GM12892 (cell line): ENCODE measurements at regions not wholly inside any gene's neighbourhood (a gene's known extent, or its start where the extent isn't known, plus 50 kb on each side); places are given as distances from the start of the nearest gene placed in this dataset.
"Not testable (repeated sequence)": the region's sequence is repeated elsewhere in the genome, so short reads cannot be mapped to it uniquely, and the experiment has no call there.

Source experiments
- POLR2A ChIP-seq: IDR thresholded peaks from 2 replicates; pipeline ENCODE4 v1.6.1; 2011; ENCODE audit warnings: low read depth, low read length, control low read depth
- POLR2AphosphoS5 ChIP-seq: IDR thresholded peaks from 2 replicates; pipeline ENCODE4 v1.6.1; 2011; ENCODE audit warnings: low read depth, low read length, control low read depth
- TAF1 ChIP-seq: IDR thresholded peaks from 2 replicates; pipeline ENCODE4 v1.6.1; 2011; ENCODE audit warnings: low read depth, mild to moderate bottlenecking, control low read depth, low read length, borderline replicate concordance

DNA sequence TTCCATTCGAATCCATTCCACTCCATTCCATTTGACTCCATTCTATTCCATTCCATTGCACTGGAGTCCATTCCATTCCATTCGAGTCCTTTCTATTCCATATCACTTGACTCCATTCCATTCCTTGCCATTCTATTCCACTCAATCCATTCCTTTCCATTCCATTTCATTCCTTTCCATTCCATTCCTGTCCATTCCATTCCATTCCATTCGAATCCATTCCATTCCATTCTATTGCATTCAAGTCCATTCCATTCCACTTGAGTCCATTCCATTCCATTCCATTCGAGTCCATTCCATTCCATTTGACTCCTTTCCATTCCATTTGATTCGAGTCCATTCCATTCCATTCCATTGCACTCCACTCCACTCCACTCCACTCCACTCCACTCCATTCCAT, 4798.0 kb upstream of the OR11H1 start:
- TF ChIP-seq TAF1, POLR2AphosphoS5, POLR2A: not testable (repeated sequence)
